SIG-M5 (cell line): ENCODE measurements at regions not wholly inside any gene's neighbourhood (a gene's known extent, or its start where the extent isn't known, plus 50 kb on each side); places are given as distances from the start of the nearest gene placed in this dataset.
"Not testable (repeated sequence)": the region's sequence is repeated elsewhere in the genome, so short reads cannot be mapped to it uniquely, and the experiment has no call there.

ENCODE experiments used
- DNase-seq: peaks from one replicate; lab custom pipeline; 2025; lab: John Stamatoyannopoulos, UW

DNA sequence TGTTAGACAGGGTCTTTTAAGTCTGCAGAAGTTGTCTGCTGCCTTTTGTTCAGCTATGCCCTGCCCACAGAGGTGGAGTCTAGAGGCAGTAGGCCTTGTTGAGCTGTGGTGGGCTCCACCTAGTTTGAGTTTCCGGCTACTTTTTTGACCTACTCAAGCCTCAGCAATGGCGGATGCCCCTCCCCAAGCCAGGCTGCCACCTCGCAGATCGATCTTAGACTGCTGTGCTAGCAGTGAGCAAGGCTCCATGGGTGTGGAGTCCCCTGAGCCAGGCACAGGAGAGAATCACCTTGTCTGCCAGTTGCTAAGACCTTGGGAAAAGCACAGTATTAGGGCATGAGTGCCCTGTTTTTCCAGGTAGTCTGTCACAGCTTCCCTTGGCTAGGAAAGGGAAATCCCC lies 664.6 kb upstream of the DPPA4 start:
- not testable (repeated sequence) for DNase-seq

DNA sequence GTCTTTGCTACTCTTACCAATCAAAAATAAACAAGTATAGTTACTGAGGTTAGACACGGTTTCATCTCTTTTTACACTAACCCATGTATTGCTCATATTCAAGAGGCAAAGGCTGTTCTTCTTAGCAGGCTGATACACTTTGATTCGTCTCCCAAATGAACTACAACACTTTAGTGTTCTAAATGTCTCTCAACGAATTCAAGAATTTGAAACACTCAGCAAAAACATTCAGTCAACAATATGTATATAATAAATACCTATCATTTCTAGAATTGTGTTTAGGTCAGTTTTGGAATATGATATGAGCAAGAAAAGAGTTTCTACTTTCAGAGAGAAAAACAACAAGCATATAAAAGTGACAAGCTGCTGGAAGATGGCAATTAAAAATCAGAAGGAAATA lies 669.6 kb upstream of the DPPA4 start:
- no peak for DNase-seq

DNA sequence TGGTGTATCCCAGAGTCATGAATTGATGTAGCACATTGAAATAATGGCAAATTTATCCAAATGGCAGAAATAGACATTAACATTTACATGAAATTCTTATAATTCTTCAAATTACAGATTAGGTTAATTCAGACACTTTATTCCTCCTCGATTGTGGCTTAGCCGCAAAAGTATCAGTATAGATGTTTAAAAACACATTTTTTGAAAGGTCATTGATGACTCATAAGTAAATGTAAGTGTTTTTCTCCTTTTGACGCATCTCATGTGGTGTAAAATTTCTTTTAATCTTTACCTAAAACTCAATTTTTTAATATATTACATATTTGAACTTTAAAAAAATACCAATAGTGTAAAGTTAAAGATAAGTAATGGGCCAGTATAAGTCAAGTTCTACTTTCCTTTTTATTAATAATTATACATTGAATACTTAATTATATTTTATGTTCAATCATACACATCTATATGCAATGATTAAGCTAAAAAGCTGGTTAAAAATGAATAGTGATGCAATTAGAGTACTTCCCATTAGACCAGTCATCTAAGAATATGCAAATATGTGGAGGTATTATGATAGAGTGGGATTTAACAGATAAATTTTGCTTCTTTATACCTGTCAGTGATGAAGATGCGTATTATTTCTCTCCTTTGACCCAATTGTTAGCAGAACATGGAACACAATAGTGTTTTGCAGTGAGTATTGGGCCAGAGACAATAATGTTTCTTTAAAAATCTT lies 678.1 kb upstream of the DPPA4 start:
- DNase-seq: no peak

DNA sequence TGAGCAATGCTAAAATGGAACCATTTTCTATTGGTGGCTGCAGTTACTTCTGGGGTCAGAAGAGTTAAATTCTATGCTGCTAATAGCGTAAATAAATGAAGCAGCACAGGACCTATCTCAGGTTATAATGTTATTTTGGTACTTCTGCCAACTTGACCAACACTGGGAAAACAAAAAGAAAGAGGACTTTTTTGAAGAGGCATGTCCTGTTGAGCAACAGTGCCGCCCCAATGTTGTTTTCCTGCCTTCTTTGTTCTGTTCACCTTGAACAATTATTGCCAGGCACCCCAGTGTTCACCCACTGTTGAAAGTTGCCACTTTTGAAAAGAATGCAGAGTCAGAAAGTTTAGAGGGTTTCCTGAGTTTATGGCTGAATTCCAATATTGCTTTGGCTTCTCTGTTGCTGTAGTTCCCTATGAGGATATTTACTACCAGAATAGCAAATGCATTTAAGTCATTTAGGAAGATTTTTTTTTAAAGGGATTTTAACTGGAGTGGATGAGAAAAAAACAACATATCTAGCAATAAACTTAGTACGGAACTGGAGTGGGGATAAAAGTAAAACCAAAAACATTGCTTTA lies 679.0 kb upstream of the DPPA4 start:
- DNase-seq: no peak

DNA sequence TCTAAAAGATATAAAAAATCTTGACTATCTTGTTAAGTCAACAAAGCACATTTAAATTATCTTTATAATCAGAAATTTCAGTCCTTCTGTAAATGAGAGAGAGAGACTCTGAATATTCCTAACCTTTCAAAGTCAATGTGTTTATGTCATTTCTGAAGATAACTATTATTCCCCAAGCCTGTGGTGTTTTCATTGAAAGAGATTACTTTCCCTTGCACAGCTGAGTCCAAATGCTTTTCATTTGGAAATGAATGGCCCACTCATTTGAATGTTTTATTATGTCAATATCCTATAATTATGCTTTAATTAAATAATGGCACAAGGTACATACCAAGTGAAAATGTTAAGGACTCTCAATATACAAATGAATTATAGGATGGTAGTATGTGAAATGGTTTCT lies 680.0 kb upstream of the DPPA4 start:
- no peak for DNase-seq

DNA sequence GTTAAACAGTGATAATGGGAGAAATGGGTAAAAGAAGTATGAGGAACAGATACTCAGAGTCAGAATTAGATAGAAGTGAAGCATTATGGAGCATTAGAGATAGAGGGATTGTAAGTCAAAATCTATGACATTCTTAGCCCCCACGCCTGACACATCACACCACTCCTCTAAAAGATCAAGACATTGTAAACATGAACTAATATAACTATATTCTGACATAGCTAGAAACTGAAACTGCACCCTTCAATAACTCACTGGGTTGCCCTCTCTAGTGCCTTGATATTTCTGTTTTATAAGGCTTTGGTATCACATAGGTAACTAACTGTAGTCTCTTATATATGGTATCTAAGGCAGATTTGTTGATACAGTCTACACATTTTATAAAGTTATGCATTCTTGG lies 684.3 kb upstream of the DPPA4 start:
- no peak for DNase-seq

DNA sequence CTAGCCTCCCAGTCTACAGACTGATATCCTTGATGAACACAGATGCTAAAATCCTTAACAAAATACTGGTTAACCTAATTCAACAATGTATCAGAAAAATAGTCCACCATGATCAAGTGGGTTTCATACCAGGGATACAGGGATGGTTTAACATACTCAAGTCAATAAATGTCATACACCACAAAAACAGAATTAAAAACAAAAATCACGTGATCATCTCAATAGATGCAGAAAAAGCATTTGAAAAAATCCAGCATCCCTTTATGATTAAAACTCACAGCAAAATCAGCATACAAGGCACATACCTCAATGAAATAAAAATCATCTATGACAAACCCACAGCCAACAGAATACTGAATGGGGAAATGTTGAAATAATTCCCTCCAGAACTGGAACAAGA lies 685.7 kb upstream of the DPPA4 start:
- not testable (repeated sequence) for DNase-seq

DNA sequence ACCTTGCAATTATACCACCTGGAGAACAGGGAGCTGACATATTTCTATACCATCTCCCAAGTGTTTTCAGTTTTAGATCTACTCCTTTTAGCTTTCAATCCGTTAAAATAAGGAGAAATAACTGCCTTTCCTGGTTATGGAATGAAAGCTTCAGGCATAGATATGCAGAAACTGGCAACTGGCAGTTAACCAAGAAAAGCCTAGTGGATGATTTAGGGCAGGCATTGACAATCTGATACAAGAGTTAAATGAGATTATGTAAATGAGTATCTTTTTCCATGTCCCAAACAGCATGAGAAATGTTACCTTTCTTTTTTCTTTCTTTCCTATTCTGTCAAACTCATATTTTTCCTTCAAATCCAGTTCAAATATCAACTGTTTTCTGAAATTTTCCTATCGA lies 689.1 kb upstream of the DPPA4 start:
- no peak for DNase-seq

DNA sequence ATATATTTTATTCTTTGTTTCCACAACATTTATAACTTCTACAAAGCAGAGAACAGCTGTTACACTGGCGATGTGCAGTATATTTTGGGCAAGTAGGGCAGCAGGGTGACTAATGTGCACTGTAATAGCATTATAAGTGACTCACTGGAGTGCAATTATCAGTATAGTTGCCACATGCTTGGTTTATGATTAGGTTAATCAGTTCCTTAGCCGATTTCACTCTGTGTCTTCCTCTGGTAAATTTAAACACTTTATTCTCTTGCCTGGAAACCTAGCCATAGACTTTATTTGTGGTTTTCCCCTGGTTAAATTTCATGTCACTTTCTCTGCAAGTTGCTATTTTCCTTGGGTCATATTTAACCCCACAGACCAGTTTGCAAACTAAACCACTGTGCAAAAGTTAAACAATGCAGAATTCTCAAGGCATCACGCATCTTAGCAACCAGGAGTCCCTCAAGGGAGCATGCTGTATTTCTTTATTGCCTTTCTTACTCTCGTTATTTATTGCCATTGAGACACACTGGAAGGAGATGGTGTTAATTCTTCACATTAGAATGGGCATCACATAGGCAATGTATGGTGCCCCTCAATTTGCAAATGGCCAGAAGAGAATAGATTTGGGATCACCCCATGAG lies 690.2 kb upstream of the DPPA4 start:
- no peak for DNase-seq

DNA sequence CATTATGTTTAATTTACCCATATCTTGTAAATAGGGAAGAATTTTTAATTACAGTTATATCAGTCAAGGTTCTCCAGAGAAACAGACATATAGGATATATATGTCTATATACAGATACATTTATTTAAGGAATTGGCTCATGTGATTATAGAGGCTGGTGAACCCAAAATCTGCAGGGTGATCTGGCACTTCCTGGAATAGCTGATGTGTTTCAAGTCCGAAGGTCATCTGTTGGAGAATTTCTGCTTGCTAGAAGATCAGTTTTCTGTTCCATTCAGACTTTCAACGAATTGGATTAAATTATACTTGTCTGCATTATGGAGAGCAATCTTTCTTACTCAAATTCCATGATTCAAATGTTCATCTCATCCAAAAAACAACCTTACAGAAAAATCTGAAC lies 694.6 kb upstream of the DPPA4 start:
- no peak for DNase-seq

DNA sequence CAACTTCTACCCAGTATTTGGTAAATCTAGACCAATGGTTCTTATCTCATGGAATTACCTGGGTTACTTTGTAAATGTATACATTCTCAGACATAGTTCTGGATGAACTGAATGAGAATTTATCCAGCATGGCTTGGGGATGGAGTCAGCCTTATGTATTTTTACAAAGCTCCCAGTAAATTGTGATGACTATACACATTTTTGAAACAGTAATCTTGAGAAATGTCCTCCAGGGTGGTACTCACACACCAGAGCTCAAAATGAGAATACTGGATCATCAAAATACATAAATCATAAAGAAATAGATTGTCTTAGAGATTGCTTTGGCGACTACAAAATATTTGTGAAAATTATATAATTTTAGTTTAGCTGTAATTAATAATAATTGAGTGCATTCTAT lies 722.1 kb upstream of the DPPA4 start:
- DNase-seq: no peak

DNA sequence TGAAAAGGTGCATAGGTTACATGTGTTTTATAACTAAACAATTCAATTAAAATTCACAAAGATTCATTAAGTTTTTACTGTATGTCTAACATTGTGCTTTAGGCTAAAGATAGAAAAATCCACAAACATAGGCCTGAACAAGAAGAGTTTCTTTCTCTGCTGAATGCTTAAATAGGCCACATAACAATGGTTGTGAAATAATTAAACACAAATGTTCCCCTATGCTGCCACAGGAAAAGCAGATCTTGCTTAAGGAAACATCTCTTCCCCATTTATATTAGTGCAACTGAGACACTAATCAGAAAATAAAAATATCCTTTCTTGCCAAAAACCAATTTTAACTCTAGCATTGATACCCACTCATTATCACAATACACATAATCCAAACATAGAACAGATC lies 725.4 kb upstream of the DPPA4 start:
- DNase-seq: no peak

DNA sequence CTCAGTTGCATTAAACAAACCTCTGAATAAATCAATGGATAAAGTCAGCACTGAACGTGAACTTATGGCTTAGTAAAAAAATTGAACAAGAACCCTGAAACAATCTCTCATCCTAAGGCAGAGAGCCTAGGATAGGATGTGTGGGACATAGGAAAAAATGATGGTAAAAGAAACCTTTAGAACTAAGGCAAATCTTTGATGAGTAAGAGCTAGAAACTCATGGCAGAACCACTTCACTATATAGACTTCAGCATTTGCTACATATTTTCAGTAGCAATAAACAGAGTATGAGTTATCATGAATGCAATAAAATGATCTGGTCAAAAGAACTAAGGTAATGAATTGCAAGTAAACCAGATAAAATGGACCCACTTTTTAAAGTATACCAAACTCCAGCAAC lies 725.8 kb upstream of the DPPA4 start:
- no peak for DNase-seq

DNA sequence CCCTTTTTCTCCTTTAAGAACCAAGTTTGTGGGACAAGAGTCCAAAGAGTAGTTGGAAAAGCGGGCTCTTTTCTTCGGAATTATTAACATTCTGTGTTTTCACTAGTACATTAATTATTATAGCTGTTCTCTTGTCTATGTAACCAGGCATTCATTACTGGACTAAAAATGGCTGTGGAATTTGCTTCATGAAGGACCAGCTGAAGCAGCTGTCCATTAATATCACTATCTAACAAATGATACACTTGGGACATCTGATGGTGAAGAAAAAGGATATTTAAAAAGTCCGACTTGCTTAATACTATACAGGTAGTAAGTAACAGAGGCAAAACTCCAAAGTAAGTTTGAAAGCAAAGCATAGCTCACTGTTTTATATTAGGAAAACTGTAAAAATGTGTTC lies 728.9 kb upstream of the DPPA4 start:
- no peak for DNase-seq

DNA sequence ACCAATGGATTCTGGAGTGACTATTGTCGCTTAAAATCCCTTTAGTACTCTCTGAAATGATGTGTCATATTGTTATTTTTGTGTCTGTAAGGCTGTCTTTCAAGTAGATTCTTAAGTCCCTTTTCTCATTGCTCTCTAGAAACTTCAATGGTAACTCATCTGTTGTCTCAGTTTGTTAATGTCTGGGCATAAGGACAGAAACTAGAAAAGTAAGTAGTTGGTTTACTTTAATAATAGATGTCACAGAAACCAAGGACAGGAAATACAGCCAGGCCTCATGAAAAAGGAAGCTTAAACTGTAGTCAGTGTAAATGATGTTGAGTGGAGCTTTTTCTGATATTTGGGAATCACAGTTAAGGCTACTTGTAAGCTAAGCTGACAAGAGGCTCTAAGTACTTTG lies 730.2 kb upstream of the DPPA4 start:
- no peak for DNase-seq

DNA sequence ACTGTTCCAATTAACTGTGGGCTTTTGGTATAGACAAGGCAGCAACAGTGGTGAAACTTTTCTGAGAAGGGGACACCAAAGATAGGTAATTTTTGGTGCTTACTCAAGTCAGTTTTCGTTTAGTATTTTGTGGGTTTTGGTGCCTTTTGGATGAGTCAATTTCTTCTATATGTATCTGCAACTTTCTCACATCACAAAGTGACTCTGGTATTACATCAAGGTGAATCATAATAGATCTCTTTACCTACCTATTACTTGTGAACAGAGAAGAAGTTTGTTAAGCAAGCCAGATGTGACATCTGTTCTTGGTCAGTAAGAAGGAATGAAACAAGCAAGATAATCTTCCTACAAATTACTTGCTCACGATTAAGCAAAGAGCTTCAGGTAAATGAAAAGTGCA lies 732.4 kb upstream of the DPPA4 start:
- no peak for DNase-seq

DNA sequence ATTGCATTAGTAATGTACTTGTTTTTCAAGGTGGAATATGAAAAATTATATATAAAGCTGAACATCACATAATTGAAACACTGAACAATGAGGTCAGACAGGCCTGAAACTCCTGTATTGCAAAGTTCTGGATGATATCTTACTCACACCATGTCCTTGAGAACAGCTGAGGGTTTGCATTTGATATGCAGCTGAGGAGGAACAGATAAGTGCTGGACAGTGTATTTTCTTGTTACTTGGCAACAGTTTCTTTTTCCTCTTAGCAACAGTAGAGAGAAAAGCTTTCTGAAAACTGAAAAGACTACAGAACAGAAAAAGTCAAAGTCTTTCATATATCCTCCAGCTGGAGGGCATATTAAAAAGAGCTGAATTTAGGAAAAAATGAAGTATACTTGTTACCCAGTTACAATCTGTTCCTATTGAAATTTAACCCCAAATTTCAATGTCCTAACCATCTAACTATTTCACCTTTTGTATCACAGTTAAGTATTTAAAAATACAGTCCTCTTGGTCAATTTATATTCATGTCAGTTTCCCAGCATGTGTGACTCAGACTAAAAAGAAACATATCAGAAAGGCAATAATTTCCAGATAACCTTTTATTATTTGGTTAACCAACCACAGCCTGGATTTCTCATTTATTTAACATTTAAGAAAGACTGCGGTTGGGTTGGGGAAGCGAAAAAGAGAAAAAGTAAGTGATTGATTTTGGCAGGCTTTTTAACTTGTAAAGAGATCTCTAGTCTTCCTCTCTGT lies 733.0 kb upstream of the DPPA4 start:
- no peak for DNase-seq

DNA sequence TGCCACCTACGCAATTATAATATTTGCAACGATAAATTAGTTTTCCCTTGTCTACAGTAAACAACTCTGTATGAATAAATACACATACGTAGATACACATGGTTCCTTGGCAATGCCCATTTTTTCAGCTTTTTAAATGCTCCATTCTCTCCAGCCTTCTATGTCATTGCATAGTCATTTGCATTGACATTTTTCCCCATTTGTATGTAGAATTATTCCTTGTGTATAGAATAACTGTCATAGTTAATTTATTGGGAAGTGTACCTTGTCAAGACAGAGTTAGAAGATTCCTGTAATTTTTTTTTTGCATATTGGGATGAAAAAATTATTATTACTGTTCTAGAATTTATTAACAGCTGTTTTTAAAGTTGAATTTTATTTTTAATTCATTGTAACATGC lies 736.7 kb upstream of the DPPA4 start:
- no peak for DNase-seq

DNA sequence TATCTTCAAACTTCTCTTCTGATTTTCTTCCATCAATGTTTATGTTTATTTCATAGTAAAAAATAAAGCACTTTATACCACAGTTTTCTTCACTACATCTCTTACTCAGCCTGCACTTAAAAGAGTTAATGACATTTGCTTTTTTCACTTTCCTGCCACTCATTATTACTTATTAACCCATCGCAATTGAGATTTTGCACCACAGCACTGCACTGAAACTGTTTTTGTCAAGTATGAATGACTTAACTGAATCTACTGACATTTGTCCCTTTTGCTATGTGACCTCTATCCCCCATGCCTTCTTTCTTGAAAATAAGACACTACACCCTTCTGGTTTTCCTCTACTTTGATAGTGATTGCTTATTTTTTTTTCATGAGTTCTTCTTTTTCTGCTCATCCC lies 739.7 kb upstream of the DPPA4 start:
- no peak for DNase-seq

DNA sequence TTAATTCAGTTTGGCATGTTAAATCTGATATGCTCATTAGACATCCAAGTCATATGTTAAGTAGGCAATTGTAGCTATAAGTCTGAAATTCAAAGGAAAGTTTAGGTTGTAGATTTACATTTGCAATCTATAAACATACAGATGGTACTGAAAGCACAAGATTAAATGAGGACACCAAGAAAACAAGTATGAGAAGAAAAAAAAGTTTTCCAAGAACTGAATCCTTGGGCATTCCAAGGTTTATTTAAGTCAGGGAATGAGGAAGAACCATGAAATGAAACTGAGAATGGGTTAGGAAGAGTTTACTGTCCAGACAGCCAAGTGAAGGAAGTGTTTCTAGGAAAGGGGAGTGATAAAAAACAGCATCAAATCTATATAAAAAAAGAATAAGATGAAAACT lies 756.1 kb upstream of the DPPA4 start:
- DNase-seq: no peak

DNA sequence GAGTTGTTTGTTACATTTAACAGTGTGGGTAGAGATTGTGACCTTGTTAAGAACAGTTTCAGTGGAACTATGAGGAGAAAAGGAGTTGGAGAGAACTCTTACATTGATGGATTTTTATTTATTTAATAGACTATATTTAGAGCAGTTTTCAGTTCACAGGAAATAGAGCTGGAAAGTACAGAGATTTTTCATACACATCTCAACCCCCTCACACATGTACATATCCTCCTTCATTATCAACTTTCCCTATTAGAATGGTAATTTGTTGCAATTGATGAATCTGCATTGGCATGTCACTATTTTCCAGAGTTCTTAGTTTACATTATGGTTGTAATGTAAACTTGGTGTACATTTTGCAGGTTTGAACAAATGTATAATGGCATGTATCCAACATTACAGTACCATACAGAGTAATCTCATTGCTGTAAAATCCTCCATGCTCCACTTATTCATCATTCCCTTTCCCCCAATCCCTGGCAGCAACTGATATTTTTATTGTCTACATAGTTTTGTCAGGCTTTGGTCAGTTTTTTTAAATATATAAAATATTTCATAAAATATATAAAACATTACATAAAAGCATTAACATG lies 756.6 kb upstream of the DPPA4 start:
- no peak for DNase-seq

DNA sequence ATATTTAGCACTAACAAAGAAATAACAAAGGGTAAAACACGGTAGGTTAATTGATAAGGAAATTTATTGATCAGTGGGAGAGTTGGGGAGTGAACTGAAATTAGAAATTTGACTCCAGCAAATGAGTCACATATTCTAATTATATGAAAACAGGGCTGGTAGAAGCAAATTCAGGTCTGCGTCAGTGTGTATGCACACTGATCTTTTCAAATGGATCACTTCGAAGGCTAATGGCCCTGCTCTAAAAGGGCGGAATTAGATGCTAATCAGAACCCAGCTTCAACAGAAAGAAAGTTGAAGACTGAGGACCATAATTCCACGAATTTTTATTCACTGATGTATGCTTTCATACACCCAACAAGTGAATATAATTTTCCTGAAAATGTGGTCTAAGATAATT lies 762.4 kb upstream of the DPPA4 start:
- no peak for DNase-seq

DNA sequence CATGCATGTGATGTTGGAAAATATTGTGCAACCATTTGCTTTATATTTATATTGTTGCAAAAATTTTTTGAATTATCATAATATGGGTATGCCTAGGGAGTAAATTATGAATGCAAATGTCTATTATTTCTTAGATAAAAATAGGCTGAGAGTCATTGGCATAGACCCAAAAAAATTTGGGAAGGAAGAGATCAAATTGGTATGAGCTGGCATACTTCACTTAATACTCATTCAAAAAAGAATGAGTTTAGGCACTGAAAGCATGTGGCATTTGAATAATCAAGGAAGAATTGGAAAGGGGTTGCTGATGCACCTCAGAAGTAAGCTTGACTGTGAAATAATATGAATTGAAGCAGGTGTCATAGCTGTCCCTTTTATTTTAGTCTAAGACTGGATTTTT lies 764.0 kb upstream of the DPPA4 start:
- no peak for DNase-seq
